ENCODE measurements at regions not wholly inside any gene's neighbourhood (a gene's known extent, or its start where the extent isn't known, plus 50 kb on each side); places are given as distances from the start of the nearest gene placed in this dataset.

DNA sequence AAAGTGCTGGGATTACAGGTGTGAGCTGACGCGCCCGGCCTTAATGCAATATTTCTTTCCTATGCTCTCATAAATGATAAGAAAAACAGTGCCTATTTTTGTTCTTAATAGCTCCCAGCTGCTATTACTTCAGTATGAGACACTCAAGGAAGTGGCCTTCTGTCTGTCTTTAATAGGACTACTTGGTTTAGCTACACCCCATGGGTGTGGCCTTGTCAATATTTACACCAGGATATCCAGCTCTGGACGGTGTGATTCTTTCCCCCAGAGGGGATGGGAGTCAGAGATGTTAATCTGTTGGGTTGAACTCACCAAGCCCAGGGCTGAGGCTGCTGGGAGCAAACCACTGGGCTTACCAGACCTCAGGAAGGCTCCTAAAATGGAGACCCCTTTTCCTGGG, 134.2 kb downstream of the CEP57L1 start:
- TF ChIP-seq, protein P1, sequence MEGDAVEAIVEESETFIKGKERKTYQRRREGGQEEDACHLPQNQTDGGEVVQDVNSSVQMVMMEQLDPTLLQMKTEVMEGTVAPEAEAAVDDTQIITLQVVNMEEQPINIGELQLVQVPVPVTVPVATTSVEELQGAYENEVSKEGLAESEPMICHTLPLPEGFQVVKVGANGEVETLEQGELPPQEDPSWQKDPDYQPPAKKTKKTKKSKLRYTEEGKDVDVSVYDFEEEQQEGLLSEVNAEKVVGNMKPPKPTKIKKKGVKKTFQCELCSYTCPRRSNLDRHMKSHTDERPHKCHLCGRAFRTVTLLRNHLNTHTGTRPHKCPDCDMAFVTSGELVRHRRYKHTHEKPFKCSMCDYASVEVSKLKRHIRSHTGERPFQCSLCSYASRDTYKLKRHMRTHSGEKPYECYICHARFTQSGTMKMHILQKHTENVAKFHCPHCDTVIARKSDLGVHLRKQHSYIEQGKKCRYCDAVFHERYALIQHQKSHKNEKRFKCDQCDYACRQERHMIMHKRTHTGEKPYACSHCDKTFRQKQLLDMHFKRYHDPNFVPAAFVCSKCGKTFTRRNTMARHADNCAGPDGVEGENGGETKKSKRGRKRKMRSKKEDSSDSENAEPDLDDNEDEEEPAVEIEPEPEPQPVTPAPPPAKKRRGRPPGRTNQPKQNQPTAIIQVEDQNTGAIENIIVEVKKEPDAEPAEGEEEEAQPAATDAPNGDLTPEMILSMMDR (IDR thresholded peaks at IDR 0.05; ENCODE audit: control extremely low read depth, extremely low read depth), result no peak
- H3K9me3 ChIP-seq (ENCODE audit: control insufficient read depth in 4 of 4, insufficient read depth in 3 of 4, low read length in 3 of 4), result no peaks in the 10 kb centered on the region
- DNase-seq (no peak), ATAC-seq (ENCODE audit: insufficient read depth, low FRiP score) (no peak)
- no peak overlapping the region for H3K9ac ChIP-seq (ENCODE audit: insufficient read depth in 1 of 2, low read length in 2 of 2)
- no peak overlapping the region for H3K4me3 ChIP-seq
- H3K4me1 ChIP-seq (ENCODE audit: control insufficient read depth in 5 of 5, insufficient read depth in 5 of 5, low read length in 5 of 5), result no peaks in the 10 kb centered on the region
- H3K36me3 ChIP-seq (ENCODE audit: control insufficient read depth in 4 of 4, insufficient read depth in 4 of 4, low read length in 4 of 4), result no peaks in the 10 kb centered on the region
- H3K27ac ChIP-seq (ENCODE audit: low read depth in 1 of 2, low read length in 1 of 2), result no peak overlapping the region
- whole genome bisulfite sequencing, 2 donors, result 68 to 93% methylated on average over 4 of the region's 4 CpGs
- H3K27me3 ChIP-seq (ENCODE audit: control insufficient read depth in 3 of 3, insufficient read depth in 3 of 3, low read length in 2 of 3), result no peaks in the 10 kb centered on the region

DNA sequence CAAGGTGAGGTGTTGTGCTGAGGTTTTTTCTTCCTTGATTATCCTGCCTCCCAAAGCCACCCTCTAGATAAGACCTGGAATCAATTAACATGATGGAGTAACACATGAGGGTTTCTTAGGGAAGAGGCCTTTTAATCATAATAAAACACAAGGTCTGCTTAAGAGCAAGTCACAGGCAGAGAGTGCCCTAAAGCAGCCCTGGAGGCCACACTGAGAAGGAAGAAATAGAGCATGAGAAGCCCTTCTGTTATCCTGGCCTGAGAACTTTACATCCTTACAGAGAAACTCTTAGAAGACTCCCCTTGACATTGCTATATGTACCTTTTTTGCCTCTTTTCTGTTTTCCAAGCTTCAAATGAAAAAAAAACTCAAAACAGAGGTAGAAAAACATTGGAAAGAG, 132.3 kb downstream of the CEP57L1 start:
- TF ChIP-seq, protein P1 (IDR thresholded peaks at IDR 0.05; ENCODE audit: control extremely low read depth, extremely low read depth), result no peak
- Histone ChIP-seq H3K9me3 (ENCODE audit: control insufficient read depth in 4 of 4, insufficient read depth in 3 of 4, low read length in 3 of 4) (no peaks in the 10 kb centered on the region), H3K27ac (ENCODE audit: low read depth in 1 of 2, low read length in 1 of 2) (no peak overlapping the region), H3K36me3 (ENCODE audit: control insufficient read depth in 4 of 4, insufficient read depth in 4 of 4, low read length in 4 of 4) (no peaks in the 10 kb centered on the region), H3K27me3 (ENCODE audit: control insufficient read depth in 3 of 3, insufficient read depth in 3 of 3, low read length in 2 of 3) (no peaks in the 10 kb centered on the region), H3K4me3 (no peak overlapping the region), H3K9ac (ENCODE audit: insufficient read depth in 1 of 2, low read length in 2 of 2) (no peak overlapping the region), H3K4me1 (ENCODE audit: control insufficient read depth in 5 of 5, insufficient read depth in 5 of 5, low read length in 5 of 5) (no peaks in the 10 kb centered on the region)
- no peak for DNase-seq
- no peak for ATAC-seq (ENCODE audit: insufficient read depth, low FRiP score)

DNA sequence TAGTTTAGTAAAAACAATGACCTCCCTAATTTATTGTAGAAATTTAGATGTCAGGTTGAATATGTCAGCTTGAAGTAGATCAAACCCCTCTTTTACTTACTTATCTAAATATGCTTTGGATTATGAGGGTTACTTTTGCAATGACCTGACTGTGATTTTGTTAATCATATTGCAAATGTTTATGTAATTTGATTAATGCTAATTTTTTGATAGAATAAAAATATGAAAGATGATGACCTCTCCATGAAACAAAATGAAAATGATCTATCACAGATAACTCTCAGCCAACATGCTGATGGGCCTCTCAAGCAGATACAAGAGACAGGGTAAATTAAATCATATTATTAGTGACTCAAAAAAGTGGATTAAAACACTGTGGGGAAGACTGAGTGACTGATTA, 131.0 kb downstream of the CEP57L1 start:
- ATAC-seq (ENCODE audit: insufficient read depth, low FRiP score) (no peak), DNase-seq (no peak)
- H3K27me3 ChIP-seq (ENCODE audit: control insufficient read depth in 3 of 3, insufficient read depth in 3 of 3, low read length in 2 of 3), result no peaks in the 10 kb centered on the region
- no peaks in the 10 kb centered on the region for H3K9me3 ChIP-seq (ENCODE audit: control insufficient read depth in 4 of 4, insufficient read depth in 3 of 4, low read length in 3 of 4)
- TF ChIP-seq, protein P1 (IDR thresholded peaks at IDR 0.05; ENCODE audit: control extremely low read depth, extremely low read depth), result no peak
- no peak overlapping the region for H3K9ac ChIP-seq (ENCODE audit: insufficient read depth in 1 of 2, low read length in 2 of 2)
- H3K4me3 ChIP-seq, result no peak overlapping the region
- H3K36me3 ChIP-seq (ENCODE audit: control insufficient read depth in 4 of 4, insufficient read depth in 4 of 4, low read length in 4 of 4), result no peaks in the 10 kb centered on the region
- H3K27ac ChIP-seq (ENCODE audit: low read depth in 1 of 2, low read length in 1 of 2), result no peak overlapping the region
- H3K4me1 ChIP-seq (ENCODE audit: control insufficient read depth in 5 of 5, insufficient read depth in 5 of 5, low read length in 5 of 5), result no peaks in the 10 kb centered on the region

DNA sequence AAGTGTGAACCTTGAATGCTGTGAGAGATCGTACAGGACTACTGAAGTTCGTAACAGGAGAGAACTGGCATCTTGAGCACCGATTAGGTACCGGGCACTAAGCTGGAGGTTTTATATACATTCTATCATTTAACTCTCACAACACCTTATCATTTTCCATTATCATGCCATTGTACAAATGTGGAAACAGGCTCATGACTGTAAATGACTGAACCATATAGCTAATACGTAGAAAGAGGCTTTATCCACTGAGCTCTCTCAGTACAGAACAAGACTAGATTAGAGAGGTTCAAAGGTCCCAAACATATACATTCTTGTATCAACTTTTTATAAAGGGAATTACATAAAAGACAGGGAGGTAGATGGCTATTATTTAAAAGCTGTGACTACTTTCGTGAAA, 130.6 kb downstream of the CEP57L1 start:
- TF ChIP-seq, protein P1 (IDR thresholded peaks at IDR 0.05; ENCODE audit: control extremely low read depth, extremely low read depth), result no peak

More for the DNA sequence above, 130.6 kb downstream of the CEP57L1 start:
- Histone ChIP-seq H3K27ac (ENCODE audit: low read depth in 1 of 2, low read length in 1 of 2) (no peak overlapping the region), H3K36me3 (ENCODE audit: control insufficient read depth in 4 of 4, insufficient read depth in 4 of 4, low read length in 4 of 4) (no peaks in the 10 kb centered on the region), H3K4me1 (ENCODE audit: control insufficient read depth in 5 of 5, insufficient read depth in 5 of 5, low read length in 5 of 5) (no peaks in the 10 kb centered on the region), H3K4me3 (no peak overlapping the region), H3K9me3 (ENCODE audit: control insufficient read depth in 4 of 4, insufficient read depth in 3 of 4, low read length in 3 of 4) (no peaks in the 10 kb centered on the region), H3K27me3 (ENCODE audit: control insufficient read depth in 3 of 3, insufficient read depth in 3 of 3, low read length in 2 of 3) (no peaks in the 10 kb centered on the region), H3K9ac (ENCODE audit: insufficient read depth in 1 of 2, low read length in 2 of 2) (no peak overlapping the region)
- DNase-seq (no peak), ATAC-seq (ENCODE audit: insufficient read depth, low FRiP score) (no peak)
- 92 to 98% methylated on average over 6 of the region's 6 CpGs for WGBS, 2 donors

Data from lung (tissue), 11 donors.